HEK293T (cell line): ENCODE measurements at regions not wholly inside any gene's neighbourhood (a gene's known extent, or its start where the extent isn't known, plus 50 kb on each side); places are given as distances from the start of the nearest gene placed in this dataset.

ENCODE experiments used
- CTCF ChIA-PET: fragments of 350-600 bp; formaldehyde crosslinking; extraction: SDS; loops from one replicate; lab custom pipeline; 2021; ENCODE audit warnings: antibody characterized with exemption, inconsistent platforms; lab: Yijun Ruan, JAX
- POLR2A ChIA-PET: fragments of 350-600 bp; formaldehyde crosslinking; extraction: SDS; loops from one replicate; lab custom pipeline; 2020; ENCODE audit warnings: antibody characterized with exemption, inconsistent platforms; lab: Yijun Ruan, JAX
- DNase-seq: peaks from one replicate; pipeline ENCODE4 v3.0.0; 2012; ENCODE audit warnings: mixed read lengths; ENCODE audit errors: extremely low spot score
- ARNT ChIP-seq: fragments of 450-650 bp; IDR thresholded peaks from 2 replicates; pipeline ENCODE4 v1.6.1; 2017; ENCODE audit warnings: mild to moderate bottlenecking
- BHLHE40 ChIP-seq: fragments of 450-650 bp; IDR thresholded peaks from 2 replicates; pipeline ENCODE4 v1.6.1; 2016; ENCODE audit warnings: mild to moderate bottlenecking, moderate library complexity, borderline replicate concordance
- CTBP1 ChIP-seq: fragments of 450-650 bp; IDR thresholded peaks from 2 replicates; pipeline ENCODE4 v1.6.1; 2016; ENCODE audit warnings: borderline replicate concordance
- ELF4 ChIP-seq: fragments of 450-650 bp; IDR thresholded peaks from 2 replicates; pipeline ENCODE4 v1.6.1; 2017; ENCODE audit warnings: antibody characterized with exemption
- FOXA1 ChIP-seq: fragments of 450-650 bp; IDR thresholded peaks from 2 replicates; pipeline ENCODE4 v1.6.1; 2016; ENCODE audit warnings: mild to moderate bottlenecking
- FOXK2 ChIP-seq: fragments of 450-650 bp; IDR thresholded peaks from 2 replicates; pipeline ENCODE4 v1.6.1; 2016; ENCODE audit warnings: mild to moderate bottlenecking
- FOXM1 ChIP-seq: fragments of 450-650 bp; IDR thresholded peaks from 2 replicates; pipeline ENCODE4 v1.6.1; 2017; ENCODE audit warnings: mild to moderate bottlenecking, borderline replicate concordance
- HDGF ChIP-seq: fragments of 450-650 bp; IDR thresholded peaks from 2 replicates; pipeline ENCODE4 v1.6.1; 2017; ENCODE audit warnings: antibody characterized with exemption, borderline replicate concordance
- L3MBTL2 ChIP-seq: fragments of 450-650 bp; conservative IDR thresholded peaks from 2 replicates; pipeline ENCODE4 v1.6.1; 2016; ENCODE audit warnings: mild to moderate bottlenecking
- LEF1 ChIP-seq: fragments of 450-650 bp; IDR thresholded peaks from 2 replicates; pipeline ENCODE4 v1.6.1; 2017; ENCODE audit warnings: mild to moderate bottlenecking, borderline replicate concordance
- NFRKB ChIP-seq: fragments of 450-650 bp; IDR thresholded peaks from 2 replicates; pipeline ENCODE4 v1.6.1; 2016; ENCODE audit warnings: mild to moderate bottlenecking, moderate library complexity
- SP1 ChIP-seq: fragments of 450-650 bp; IDR thresholded peaks from 2 replicates; pipeline ENCODE4 v1.6.1; 2017
- SUZ12 ChIP-seq: fragments of 450-650 bp; IDR thresholded peaks from 2 replicates; pipeline ENCODE4 v1.6.1; 2016; ENCODE audit warnings: mild to moderate bottlenecking
- TARDBP ChIP-seq: fragments of 450-650 bp; IDR thresholded peaks from 2 replicates; pipeline ENCODE4 v1.6.1; 2016
- ZNF384 ChIP-seq: fragments of 450-650 bp; IDR thresholded peaks from 2 replicates; pipeline ENCODE4 v1.6.1; 2016
- TF ChIP-seq, protein P1 (sequence below): fragments of 450-650 bp; IDR thresholded peaks from 2 replicates; pipeline ENCODE4 v1.6.1; 2016

DNA sequence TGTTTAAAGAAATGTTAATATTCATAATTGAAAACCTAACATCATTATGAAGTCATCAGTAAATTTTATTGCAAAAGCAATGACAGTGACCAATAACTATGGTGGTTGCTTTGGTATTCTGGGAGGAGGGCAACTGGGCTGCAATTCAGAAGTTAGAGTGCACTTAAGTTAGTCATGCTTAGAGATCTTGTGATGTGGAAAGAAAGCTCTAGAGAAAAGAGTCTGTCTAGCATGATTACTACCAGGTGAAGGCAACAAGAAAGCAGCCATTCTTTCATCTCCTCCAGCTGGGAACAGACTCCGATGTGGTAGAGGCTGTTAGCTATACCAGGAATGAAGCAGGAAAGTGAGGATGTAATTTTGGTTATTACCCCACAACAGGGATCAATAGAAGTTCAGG, 625.6 kb downstream of the SI start:
- no peak for DNase-seq
- CTCF ChIA-PET, result no interaction called here
- POLR2A ChIA-PET, result no interaction called here
- TF ChIP-seq FOXK2, result no peak
- TF ChIP-seq, protein P1, sequence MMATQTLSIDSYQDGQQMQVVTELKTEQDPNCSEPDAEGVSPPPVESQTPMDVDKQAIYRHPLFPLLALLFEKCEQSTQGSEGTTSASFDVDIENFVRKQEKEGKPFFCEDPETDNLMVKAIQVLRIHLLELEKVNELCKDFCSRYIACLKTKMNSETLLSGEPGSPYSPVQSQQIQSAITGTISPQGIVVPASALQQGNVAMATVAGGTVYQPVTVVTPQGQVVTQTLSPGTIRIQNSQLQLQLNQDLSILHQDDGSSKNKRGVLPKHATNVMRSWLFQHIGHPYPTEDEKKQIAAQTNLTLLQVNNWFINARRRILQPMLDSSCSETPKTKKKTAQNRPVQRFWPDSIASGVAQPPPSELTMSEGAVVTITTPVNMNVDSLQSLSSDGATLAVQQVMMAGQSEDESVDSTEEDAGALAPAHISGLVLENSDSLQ, result no peak

DNA sequence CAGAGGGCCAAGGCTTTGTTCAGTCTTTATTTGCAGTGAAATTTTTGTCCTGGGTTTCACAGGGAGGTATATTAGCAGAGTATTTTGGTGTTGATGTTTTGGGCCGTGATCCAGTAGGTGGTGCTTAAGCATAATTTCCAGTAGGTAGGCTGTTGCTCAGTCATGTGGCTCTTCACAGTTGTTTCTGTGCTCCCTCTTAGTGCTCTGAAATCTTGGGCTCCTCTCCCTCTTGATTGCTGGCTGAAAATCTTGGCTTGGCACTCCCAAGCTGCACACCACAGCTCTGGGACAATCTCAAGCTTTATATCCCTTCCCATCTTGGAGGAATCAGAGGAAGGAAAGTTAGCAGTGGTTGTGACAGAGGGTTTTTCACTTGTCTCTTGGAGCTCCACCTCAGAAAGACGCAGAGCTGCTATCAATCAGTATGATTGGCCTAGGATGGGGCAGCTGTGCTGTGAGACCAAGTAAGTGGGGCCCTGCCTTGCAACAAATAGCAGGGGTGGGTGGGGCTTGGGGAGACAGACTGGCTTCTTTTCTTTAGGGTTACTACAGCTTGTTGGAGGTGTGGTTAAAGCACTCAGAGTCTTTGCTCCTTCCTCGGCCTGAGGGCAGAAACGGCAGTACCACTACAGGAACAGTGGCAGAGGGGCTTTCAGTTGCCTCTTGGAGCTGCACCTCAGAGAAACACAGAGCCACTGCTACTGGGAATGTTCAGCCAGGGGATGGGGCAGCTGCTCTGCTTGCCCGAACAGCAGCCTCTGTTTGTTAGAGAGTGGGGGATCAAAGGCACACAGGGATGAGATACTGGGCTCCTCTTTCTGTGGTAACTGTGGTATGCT, 627.0 kb downstream of the SI start:
- DNase-seq, result no peak
- ChIA-PET POLR2A (no interaction called here), CTCF (no interaction called here)
- TF ChIP-seq ELF4, result no peak
- TF ChIP-seq NFRKB, result no peak
- no peak for TF ChIP-seq ZNF384
- no peak for TF ChIP-seq FOXA1

DNA sequence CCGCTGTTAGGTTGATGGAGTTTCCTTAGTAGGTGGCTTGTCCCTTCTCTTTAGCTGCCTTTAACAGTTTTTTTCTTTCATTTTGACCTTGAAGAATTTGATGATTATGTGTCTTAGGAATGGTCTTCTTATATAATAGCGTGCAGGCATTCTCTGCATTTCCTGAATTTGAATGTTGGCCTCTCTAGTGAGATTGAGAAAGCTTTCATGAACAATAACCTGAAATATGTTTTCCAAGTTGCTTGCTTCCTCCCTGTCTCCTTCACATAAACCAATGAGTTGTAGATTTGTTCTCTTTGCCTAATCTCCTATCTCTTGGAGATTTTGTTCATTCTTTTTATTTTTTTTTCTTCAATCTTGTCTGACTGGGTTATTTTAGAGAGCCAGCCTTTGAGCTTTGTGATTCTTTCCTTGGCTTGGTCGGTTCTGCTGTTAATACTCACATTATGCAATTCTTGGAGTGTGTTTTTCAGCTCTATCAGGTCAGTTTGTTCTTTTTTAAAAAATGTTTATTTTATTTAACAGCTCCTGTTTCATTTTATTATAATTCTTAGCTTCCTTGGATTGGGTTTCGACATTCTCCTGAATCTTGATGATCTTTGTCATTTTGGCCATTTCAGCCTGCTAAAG, 627.9 kb downstream of the SI start:
- DNase-seq, result no peak
- ChIA-PET CTCF (no interaction called here), POLR2A (no interaction called here)
- TF ChIP-seq ELF4 (no peak), TARDBP (no peak), SUZ12 (no peak), LEF1 (no peak), CTBP1 (no peak), ARNT (no peak)
- TF ChIP-seq, protein P1, result no peak

DNA sequence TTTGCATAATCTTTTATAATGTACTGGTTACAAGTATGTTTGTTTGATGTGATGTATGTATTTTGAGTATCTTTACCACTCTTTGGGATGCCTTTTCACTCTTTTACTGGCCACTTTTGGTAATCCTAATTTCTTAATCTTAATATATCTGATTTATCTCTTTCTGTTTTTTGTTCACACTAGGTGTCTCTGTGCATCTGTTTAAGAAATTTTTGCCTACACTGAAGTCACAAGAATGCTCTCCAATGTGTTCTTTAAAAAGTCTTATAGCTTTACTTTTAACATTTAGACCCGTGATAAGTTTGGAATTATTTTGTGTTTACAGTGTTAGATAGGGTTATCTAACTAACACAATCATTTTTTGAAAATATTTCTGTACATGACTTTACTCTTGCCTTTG, 659.1 kb downstream of the SI start:
- no peak for TF ChIP-seq BHLHE40
- TF ChIP-seq SP1, result no peak
- no peak for TF ChIP-seq CTBP1
- TF ChIP-seq FOXA1, result no peak
- no peak for TF ChIP-seq LEF1
- TF ChIP-seq ELF4, result no peak
- TF ChIP-seq SUZ12, result no peak
- no peak for TF ChIP-seq FOXM1
- TF ChIP-seq L3MBTL2, result no peak
- TF ChIP-seq HDGF, result no peak
- no peak for TF ChIP-seq TARDBP
- TF ChIP-seq ZNF384, result no peak
- no peak for TF ChIP-seq ARNT
- no peak for TF ChIP-seq NFRKB
- TF ChIP-seq FOXK2, result no peak
- CTCF ChIA-PET, result no interaction called here
- no peak for DNase-seq
- POLR2A ChIA-PET, result no interaction called here

DNA sequence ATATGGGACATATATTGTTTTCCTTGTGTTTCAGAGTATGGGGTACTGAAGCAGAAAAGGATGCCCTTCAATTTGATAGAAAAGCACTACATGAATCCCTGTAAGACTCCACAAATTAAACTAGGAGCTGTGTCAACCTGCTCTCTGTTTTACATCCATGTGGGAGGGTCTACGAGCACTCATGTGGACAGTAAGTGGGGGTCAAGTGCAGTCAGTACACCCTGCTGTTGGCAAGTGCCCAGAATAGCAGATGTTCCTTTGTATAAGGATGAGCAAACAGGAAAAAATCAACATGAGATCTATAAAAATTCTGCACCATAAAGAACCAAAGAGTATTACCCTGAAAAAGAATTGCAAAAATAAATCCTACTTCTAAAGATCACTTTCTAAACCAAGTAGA, 659.9 kb downstream of the SI start:
- no peak for DNase-seq
- ChIA-PET POLR2A (no interaction called here), CTCF (no interaction called here)
- TF ChIP-seq LEF1 (no peak), FOXK2 (no peak)

DNA sequence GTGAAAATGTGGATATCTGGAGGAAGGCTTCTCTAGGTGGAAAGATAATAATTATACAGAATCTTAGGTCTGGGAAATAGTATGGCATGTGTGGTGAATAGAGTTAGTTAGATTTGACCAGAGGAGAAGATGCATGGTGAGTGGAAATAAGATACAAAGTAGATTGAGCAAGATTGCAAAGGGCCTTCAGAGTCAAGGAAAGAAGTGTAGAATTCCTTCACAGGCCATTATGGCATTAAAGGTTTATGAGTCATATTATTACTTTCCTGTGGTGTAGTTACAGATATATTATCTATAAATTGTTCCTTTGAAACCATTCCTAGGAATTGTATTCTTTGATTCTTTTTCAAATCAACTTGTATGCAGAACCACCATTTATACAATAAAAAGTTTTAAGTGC, 660.3 kb downstream of the SI start:
- ChIA-PET CTCF (no interaction called here), POLR2A (no interaction called here)
- no peak for TF ChIP-seq LEF1
- no peak for DNase-seq

DNA sequence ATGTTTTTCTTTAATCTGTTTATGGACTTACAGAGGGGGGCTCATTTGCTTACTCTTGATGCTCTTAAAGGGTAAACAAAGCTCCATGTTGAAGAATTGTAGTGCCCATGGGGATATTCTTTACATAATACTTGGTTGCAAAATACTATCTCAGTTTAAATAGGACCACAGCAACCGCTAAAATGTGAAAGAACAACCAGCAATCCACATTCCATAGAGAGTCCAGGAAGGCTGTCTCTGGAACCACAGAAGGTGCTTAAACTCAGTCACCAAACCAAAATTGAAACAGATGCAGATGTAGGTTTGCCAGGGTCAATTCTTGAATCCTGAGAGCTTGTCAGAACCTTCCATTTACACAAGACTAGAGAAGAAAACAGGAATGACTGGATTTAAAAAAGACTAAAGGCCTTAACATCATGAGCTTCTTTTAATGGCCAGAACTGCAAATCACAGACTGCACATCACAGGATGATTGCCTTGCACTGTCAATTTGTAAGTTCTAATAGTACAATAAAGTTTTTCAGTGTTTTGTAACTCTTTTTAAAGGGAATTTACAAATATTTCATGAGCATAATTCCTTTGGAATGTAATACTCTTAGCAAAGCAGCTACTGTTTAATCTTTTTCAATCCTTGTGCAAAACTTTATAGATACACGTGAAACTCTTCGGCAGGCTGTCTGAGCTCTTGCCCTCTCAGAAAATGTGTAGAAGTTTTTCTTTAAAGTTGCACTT, 661.6 kb downstream of the SI start:
- TF ChIP-seq NFRKB (no peak), SP1 (no peak), SUZ12 (no peak), FOXK2 (no peak), CTBP1 (no peak), ZNF384 (no peak), FOXM1 (no peak), L3MBTL2 (no peak), ELF4 (no peak)
- CTCF ChIA-PET, result no interaction called here
- POLR2A ChIA-PET, result no interaction called here
- DNase-seq, result no peak
